ENCODE measurements at regions not wholly inside any gene's neighbourhood (a gene's known extent, or its start where the extent isn't known, plus 50 kb on each side); places are given as distances from the start of the nearest gene placed in this dataset.

GRCh38 chr5:125746917-125747316 lies 676.3 kb upstream of the GRAMD2B start:
- BruUV-seq (replicated peaks) = no TSS peak
- Histone ChIP-seq H3K27me3 (replicated peaks in 1 of 2; ENCODE audit: control insufficient read depth in 2 of 2, insufficient read depth in 2 of 2, low read length in 1 of 2) (no peaks in the 10 kb centered on the region), H3K36me3 (ENCODE audit: control insufficient read depth in 2 of 2, insufficient read depth in 2 of 2, low read length in 1 of 2) (no peaks in the 10 kb centered on the region), H3K4me1 (ENCODE audit: control insufficient read depth, insufficient read depth, low read length) (no peaks in the 10 kb centered on the region), H3K27ac (ENCODE audit: control insufficient read depth, insufficient read depth) (no peak overlapping the region), H3K4me3 (no peak overlapping the region), H3K79me2 (ENCODE audit: control insufficient read depth, insufficient read depth, low read length) (no peaks in the 10 kb centered on the region), H3K9me3 (replicated peaks; ENCODE audit: control insufficient read depth, insufficient read depth, low read length) (no peaks in the 10 kb centered on the region), H3K4me2 (ENCODE audit: control insufficient read depth, insufficient read depth) (no peak overlapping the region), H4K20me1 (ENCODE audit: control insufficient read depth, insufficient read depth) (no peaks in the 10 kb centered on the region), H3K9ac (ENCODE audit: control insufficient read depth, insufficient read depth, low read length) (no peak overlapping the region), H2AFZ (ENCODE audit: control insufficient read depth, low read depth, low read length) (no peak overlapping the region)
- ATAC-seq (no peak), DNase-seq (ENCODE audit: low read depth, low spot score) (no peak), FAIRE-seq (no peak)
- RAD21 ChIA-PET (ENCODE audit: unreplicated experiment) = no interaction called here
- CTCF ChIA-PET = no interaction called here
- POLR2A ChIA-PET = no interaction called here
- intact Hi-C loops (cut with micrococcal nuclease; ENCODE audit: unreplicated experiment) = no loop called here
- no peak for TF ChIP-seq WRNIP1 (IDR thresholded peaks at IDR 0.05; ENCODE audit: borderline replicate concordance, low read depth, low read length)
- no peak for TF ChIP-seq BHLHE40 (IDR thresholded peaks at IDR 0.05; ENCODE audit: borderline replicate concordance in 1 of 2, low read depth in 2 of 2, low read length in 1 of 2)
- TF ChIP-seq HCFC1 (IDR thresholded peaks at IDR 0.05; ENCODE audit: low read length) = no peak
- TF ChIP-seq BCL11A (IDR thresholded peaks at IDR 0.05; ENCODE audit: low read depth, low read length) = no peak
- TF ChIP-seq ZNF384 (IDR thresholded peaks at IDR 0.05; ENCODE audit: borderline replicate concordance, low read depth, low read length) = no peak
- no peak for TF ChIP-seq SP1 (IDR thresholded peaks at IDR 0.05; ENCODE audit: low read depth, low read length)
- no peak for TF ChIP-seq EGR1 (IDR thresholded peaks at IDR 0.05; ENCODE audit: borderline replicate concordance in 1 of 2, low read depth in 2 of 2, low read length in 2 of 2)
- 80% methylated on average over 1 of the region's 1 CpG for WGBS (ENCODE audit: insufficient coverage, insufficient replicate concordance, low lambda C conversion rate, missing lambda C conversion rate)
- in situ Hi-C loops (cut with MboI) = no loop called here
- SMC1A ChIA-PET (ENCODE audit: uncharacterized antibody, unreplicated experiment) = interaction anchor here (1.2 kb wide), 1 partner anchor 15 kb away, joined by 4 read pairs; no protein-coding TSS in a partner anchor

- Histone ChIP-seq H4K20me1 (ENCODE audit: control insufficient read depth, insufficient read depth) (no peaks in the 10 kb centered on the region), H2AFZ (ENCODE audit: control insufficient read depth, low read depth, low read length) (no peak overlapping the region), H3K9ac (ENCODE audit: control insufficient read depth, insufficient read depth, low read length) (no peak overlapping the region), H3K4me1 (ENCODE audit: control insufficient read depth, insufficient read depth, low read length) (no peaks in the 10 kb centered on the region), H3K4me3 (no peak overlapping the region), H3K9me3 (replicated peaks; ENCODE audit: control insufficient read depth, insufficient read depth, low read length) (no peaks in the 10 kb centered on the region), H3K4me2 (ENCODE audit: control insufficient read depth, insufficient read depth) (no peak overlapping the region), H3K27me3 (replicated peaks in 1 of 2; ENCODE audit: control insufficient read depth in 2 of 2, insufficient read depth in 2 of 2, low read length in 1 of 2) (no peaks in the 10 kb centered on the region), H3K27ac (ENCODE audit: control insufficient read depth, insufficient read depth) (no peak overlapping the region), H3K79me2 (ENCODE audit: control insufficient read depth, insufficient read depth, low read length) (no peaks in the 10 kb centered on the region), H3K36me3 (ENCODE audit: control insufficient read depth in 2 of 2, insufficient read depth in 2 of 2, low read length in 1 of 2) (no peaks in the 10 kb centered on the region)
- intact Hi-C loops (cut with micrococcal nuclease; ENCODE audit: unreplicated experiment) = no loop called here
- DNase-seq (ENCODE audit: low read depth, low spot score) (no peak), FAIRE-seq (no peak), ATAC-seq (no peak)
- in situ Hi-C loops (cut with MboI) = no loop called here
- ChIA-PET RAD21 (ENCODE audit: unreplicated experiment) (interaction anchor here (0.8 kb wide), 1 partner anchor 159 kb away, joined by 3 read pairs; no protein-coding TSS in a partner anchor), SMC1A (ENCODE audit: uncharacterized antibody, unreplicated experiment) (no interaction called here), POLR2A (no interaction called here), CTCF (no interaction called here)
- WGBS (ENCODE audit: insufficient coverage, insufficient replicate concordance, low lambda C conversion rate, missing lambda C conversion rate) = 67% methylated on average over 3 of the region's 3 CpGs
- BruUV-seq (replicated peaks) = no TSS peak
- TF ChIP-seq BCLAF1 (IDR thresholded peaks at IDR 0.05) (no peak), E2F4 (IDR thresholded peaks at IDR 0.05; ENCODE audit: low read depth, low read length) (no peak), FOXM1 (IDR thresholded peaks at IDR 0.05; ENCODE audit: low read depth, low read length) (no peak), CHD1 (IDR thresholded peaks at IDR 0.05; ENCODE audit: low read depth, low read length) (no peak), RAD21 (IDR thresholded peaks at IDR 0.05; ENCODE audit: insufficient read depth, low read depth, low read length) (no peak), SIX5 (IDR thresholded peaks at IDR 0.05; ENCODE audit: low read depth, low read length, severe bottlenecking) (no peak), RFX5 (IDR thresholded peaks at IDR 0.05; ENCODE audit: low read depth, low read length) (no peak), ZNF622 (IDR thresholded peaks at IDR 0.05) (no peak)
Observed at GRCh38 chr5:125750147-125750860, 672.9 kb upstream of the GRAMD2B start.

Measured in GM12878 (cell line).